ENCODE measurements at regions not wholly inside any gene's neighbourhood (a gene's known extent, or its start where the extent isn't known, plus 50 kb on each side); places are given as distances from the start of the nearest gene placed in this dataset.

GRCh38 chr6:155791891-155792290 is 336.3 kb upstream of the NOX3 start:
- no peaks in the 10 kb centered on the region for H3K4me1 Mint-ChIP-seq (ENCODE audit: unreplicated experiment)
- peaks cover 1% of the 10 kb centered on the region for H3K27me3 Mint-ChIP-seq (ENCODE audit: unreplicated experiment)
- no peak for DNase-seq (ENCODE audit: low spot score)
- H3K36me3 Mint-ChIP-seq (ENCODE audit: low read depth, unreplicated experiment), result peaks cover 4% of the 10 kb centered on the region
- no peaks in the 10 kb centered on the region for H3K9me3 Mint-ChIP-seq (ENCODE audit: unreplicated experiment)
- no peak for TF ChIP-seq CTCF (IDR thresholded peaks at IDR 0.05; ENCODE audit: unreplicated experiment)
- no peak overlapping the region for H3K4me3 Mint-ChIP-seq (ENCODE audit: unreplicated experiment)
- no peak overlapping the region for H3K27ac Mint-ChIP-seq (ENCODE audit: unreplicated experiment)

GRCh38 chr6:155791186-155791585 is 335.5 kb upstream of the NOX3 start:
- Mint-ChIP-seq H3K4me3 (ENCODE audit: unreplicated experiment) (no peak overlapping the region), H3K27me3 (ENCODE audit: unreplicated experiment) (peaks cover 1% of the 10 kb centered on the region), H3K36me3 (ENCODE audit: low read depth, unreplicated experiment) (peaks cover 4% of the 10 kb centered on the region), H3K27ac (ENCODE audit: unreplicated experiment) (no peak overlapping the region), H3K9me3 (ENCODE audit: unreplicated experiment) (no peaks in the 10 kb centered on the region), H3K4me1 (ENCODE audit: unreplicated experiment) (no peaks in the 10 kb centered on the region)
- no peak for DNase-seq (ENCODE audit: low spot score)
- TF ChIP-seq CTCF (IDR thresholded peaks at IDR 0.05; ENCODE audit: unreplicated experiment), result no peak

GRCh38 chr6:155787168-155787567 is 331.5 kb upstream of the NOX3 start:
- no peaks in the 10 kb centered on the region for H3K9me3 Mint-ChIP-seq (ENCODE audit: unreplicated experiment)
- H3K36me3 Mint-ChIP-seq (ENCODE audit: low read depth, unreplicated experiment), result no peaks in the 10 kb centered on the region
- H3K27ac Mint-ChIP-seq (ENCODE audit: unreplicated experiment), result no peak overlapping the region
- no peak for TF ChIP-seq CTCF (IDR thresholded peaks at IDR 0.05; ENCODE audit: unreplicated experiment)
- H3K4me1 Mint-ChIP-seq (ENCODE audit: unreplicated experiment), result peaks cover 4% of the 10 kb centered on the region
- no peak for DNase-seq (ENCODE audit: low spot score)
- peaks cover 3% of the 10 kb centered on the region for H3K27me3 Mint-ChIP-seq (ENCODE audit: unreplicated experiment)
- no peak overlapping the region for H3K4me3 Mint-ChIP-seq (ENCODE audit: unreplicated experiment)

GRCh38 chr6:155786528-155786927 is 330.9 kb upstream of the NOX3 start:
- Mint-ChIP-seq H3K4me3 (ENCODE audit: unreplicated experiment) (no peak overlapping the region), H3K9me3 (ENCODE audit: unreplicated experiment) (no peaks in the 10 kb centered on the region), H3K36me3 (ENCODE audit: low read depth, unreplicated experiment) (no peaks in the 10 kb centered on the region), H3K27me3 (ENCODE audit: unreplicated experiment) (peaks cover 3% of the 10 kb centered on the region), H3K27ac (ENCODE audit: unreplicated experiment) (no peak overlapping the region), H3K4me1 (ENCODE audit: unreplicated experiment) (peaks cover 5% of the 10 kb centered on the region)
- no peak for DNase-seq (ENCODE audit: low spot score)
- no peak for TF ChIP-seq CTCF (IDR thresholded peaks at IDR 0.05; ENCODE audit: unreplicated experiment)

GRCh38 chr6:155782739-155783459 is 327.3 kb upstream of the NOX3 start:
- no peak overlapping the region for H3K27ac Mint-ChIP-seq (ENCODE audit: unreplicated experiment)
- DNase-seq (ENCODE audit: low spot score), result no peak
- no peak for TF ChIP-seq CTCF (IDR thresholded peaks at IDR 0.05; ENCODE audit: unreplicated experiment)
- H3K4me3 Mint-ChIP-seq (ENCODE audit: unreplicated experiment), result no peak overlapping the region
- H3K4me1 Mint-ChIP-seq (ENCODE audit: unreplicated experiment), result peaks cover 5% of the 10 kb centered on the region
- H3K27me3 Mint-ChIP-seq (ENCODE audit: unreplicated experiment), result peaks cover 1% of the 10 kb centered on the region
- no peaks in the 10 kb centered on the region for H3K36me3 Mint-ChIP-seq (ENCODE audit: low read depth, unreplicated experiment)
- H3K9me3 Mint-ChIP-seq (ENCODE audit: unreplicated experiment), result no peaks in the 10 kb centered on the region

Measured in endothelial cell (in vitro differentiated cells).